Stimulated activated effector memory CD8-positive, alpha-beta T cell treated with anti-CD3 and anti-CD28 coated beads, Interleukin-12 subunit alpha, Interleukin-12 subunit beta, amount 100 ng/mL, for 72 hours (primary cell): ENCODE measurements at regions not wholly inside any gene's neighbourhood (a gene's known extent, or its start where the extent isn't known, plus 50 kb on each side); places are given as distances from the start of the nearest gene placed in this dataset.

ENCODE experiments used
- ATAC-seq: fragments of 150-1000 bp; cut with Tn5 transposase; 2 replicates; pipeline ENCODE4 v1.10.0; 2021
- DNase-seq, 2 donors: peaks; one replicate each; pipeline ENCODE4 v3.0.0; 2021 to 2022; ENCODE audit warnings: low spot score in 2 of 2
- H3K27ac Mint-ChIP-seq: one replicate; pipeline ENCODE4 v1.8.0; 2022; ENCODE audit warnings: mild to moderate bottlenecking, mixed read lengths
- H3K36me3 Mint-ChIP-seq: one replicate; pipeline ENCODE4 v1.8.0; 2022; ENCODE audit warnings: mild to moderate bottlenecking, mixed read lengths
- H3K4me1 Mint-ChIP-seq: one replicate; pipeline ENCODE4 v1.8.0; 2022; ENCODE audit warnings: mixed read lengths
- H3K4me3 Mint-ChIP-seq: one replicate; pipeline ENCODE4 v1.8.0; 2022; ENCODE audit warnings: mild to moderate bottlenecking, mixed read lengths
- H3K9me3 Mint-ChIP-seq: one replicate; pipeline ENCODE4 v1.8.0; 2022; ENCODE audit warnings: mixed read lengths

- no peaks in the 10 kb centered on the region for H3K36me3 Mint-ChIP-seq
Measured at GRCh38 chr6:56851541-56852259, 103.2 kb upstream of the BEND6 start.

GRCh38 chr6:56851074-56851473 is 103.8 kb upstream of the BEND6 start:
- H3K36me3 Mint-ChIP-seq, result no peaks in the 10 kb centered on the region
- H3K4me1 Mint-ChIP-seq, result peaks cover 18% of the 10 kb centered on the region
- H3K4me3 Mint-ChIP-seq, result peak overlapping the region; percentile 64
- no peaks in the 10 kb centered on the region for H3K9me3 Mint-ChIP-seq
- ATAC-seq (no peak), DNase-seq (no peak)
- peak overlapping the region; percentile 60 for H3K27ac Mint-ChIP-seq

More at GRCh38 chr6:56851541-56852259, 103.2 kb upstream of the BEND6 start:
- H3K27ac Mint-ChIP-seq, result peak overlapping the region; percentile 60
- peak overlapping the region; percentile 64 for H3K4me3 Mint-ChIP-seq
- DNase-seq (peak in 1 of 2 donors; percentile 52), ATAC-seq (peak; percentile 93)
- H3K4me1 Mint-ChIP-seq, result peaks cover 18% of the 10 kb centered on the region
- no peaks in the 10 kb centered on the region for H3K9me3 Mint-ChIP-seq

GRCh38 chr6:56850626-56851025 is 104.3 kb upstream of the BEND6 start:
- DNase-seq (no peak), ATAC-seq (no peak)
- H3K4me3 Mint-ChIP-seq, result no peak overlapping the region

GRCh38 chr6:56849896-56850295 is 105.0 kb upstream of the BEND6 start:
- DNase-seq (no peak), ATAC-seq (no peak)
- Mint-ChIP-seq H3K36me3 (no peaks in the 10 kb centered on the region), H3K9me3 (no peaks in the 10 kb centered on the region), H3K27ac (no peak overlapping the region), H3K4me1 (peaks cover 18% of the 10 kb centered on the region), H3K4me3 (no peak overlapping the region)

More at GRCh38 chr6:56850626-56851025, 104.3 kb upstream of the BEND6 start:
- no peak overlapping the region for H3K27ac Mint-ChIP-seq
- no peaks in the 10 kb centered on the region for H3K9me3 Mint-ChIP-seq
- H3K4me1 Mint-ChIP-seq, result peaks cover 18% of the 10 kb centered on the region
- H3K36me3 Mint-ChIP-seq, result no peaks in the 10 kb centered on the region

GRCh38 chr6:56848105-56848504 is 106.8 kb upstream of the BEND6 start:
- H3K27ac Mint-ChIP-seq, result no peak overlapping the region

GRCh38 chr6:56845032-56845431 is 109.9 kb upstream of the BEND6 start:
- Mint-ChIP-seq H3K9me3 (no peaks in the 10 kb centered on the region), H3K4me1 (peaks cover 4% of the 10 kb centered on the region), H3K4me3 (no peak overlapping the region), H3K36me3 (no peaks in the 10 kb centered on the region), H3K27ac (no peak overlapping the region)
- ATAC-seq (no peak), DNase-seq (no peak)

More at GRCh38 chr6:56848105-56848504, 106.8 kb upstream of the BEND6 start:
- no peaks in the 10 kb centered on the region for H3K9me3 Mint-ChIP-seq
- H3K36me3 Mint-ChIP-seq, result no peaks in the 10 kb centered on the region
- ATAC-seq (no peak), DNase-seq (no peak)
- H3K4me1 Mint-ChIP-seq, result peaks cover 18% of the 10 kb centered on the region
- H3K4me3 Mint-ChIP-seq, result no peak overlapping the region

GRCh38 chr6:56843476-56844349 is 111.2 kb upstream of the BEND6 start:
- DNase-seq (peak in 1 of 2 donors; percentile 57), ATAC-seq (peak; percentile 82)
- no peaks in the 10 kb centered on the region for H3K36me3 Mint-ChIP-seq
- H3K27ac Mint-ChIP-seq, result no peak overlapping the region
- no peaks in the 10 kb centered on the region for H3K9me3 Mint-ChIP-seq
- peaks cover 4% of the 10 kb centered on the region for H3K4me1 Mint-ChIP-seq
- H3K4me3 Mint-ChIP-seq, result peak overlapping the region; percentile 49

GRCh38 chr6:56842686-56843475 is 112.0 kb upstream of the BEND6 start:
- Mint-ChIP-seq H3K4me3 (peak overlapping the region; percentile 49), H3K9me3 (no peaks in the 10 kb centered on the region), H3K36me3 (no peaks in the 10 kb centered on the region), H3K27ac (no peak overlapping the region), H3K4me1 (peaks cover 4% of the 10 kb centered on the region)
- DNase-seq (no peak), ATAC-seq (peak; percentile 5)

GRCh38 chr6:56841751-56842150 is 113.2 kb upstream of the BEND6 start:
- H3K27ac Mint-ChIP-seq, result no peak overlapping the region

GRCh38 chr6:56841381-56841749 is 113.5 kb upstream of the BEND6 start:
- Mint-ChIP-seq H3K36me3 (no peaks in the 10 kb centered on the region), H3K4me3 (no peak overlapping the region), H3K27ac (no peak overlapping the region), H3K4me1 (peaks cover 4% of the 10 kb centered on the region), H3K9me3 (no peaks in the 10 kb centered on the region)
- DNase-seq (no peak), ATAC-seq (no peak)

More at GRCh38 chr6:56841751-56842150, 113.2 kb upstream of the BEND6 start:
- Mint-ChIP-seq H3K36me3 (no peaks in the 10 kb centered on the region), H3K9me3 (no peaks in the 10 kb centered on the region), H3K4me1 (peaks cover 4% of the 10 kb centered on the region), H3K4me3 (no peak overlapping the region)
- DNase-seq (no peak), ATAC-seq (no peak)

- peaks cover 4% of the 10 kb centered on the region for H3K4me1 Mint-ChIP-seq
- DNase-seq (no peak), ATAC-seq (no peak)
Measured at GRCh38 chr6:56840467-56841380, 114.2 kb upstream of the BEND6 start.

GRCh38 chr6:56839533-56840183 is 115.2 kb upstream of the BEND6 start:
- H3K36me3 Mint-ChIP-seq, result no peaks in the 10 kb centered on the region
- H3K4me1 Mint-ChIP-seq, result peaks cover 4% of the 10 kb centered on the region
- no peak overlapping the region for H3K27ac Mint-ChIP-seq
- ATAC-seq (no peak), DNase-seq (no peak)
- H3K9me3 Mint-ChIP-seq, result no peaks in the 10 kb centered on the region
- H3K4me3 Mint-ChIP-seq, result no peak overlapping the region

More at GRCh38 chr6:56840467-56841380, 114.2 kb upstream of the BEND6 start:
- Mint-ChIP-seq H3K9me3 (no peaks in the 10 kb centered on the region), H3K27ac (no peak overlapping the region), H3K36me3 (no peaks in the 10 kb centered on the region), H3K4me3 (no peak overlapping the region)

- H3K4me3 Mint-ChIP-seq, result no peak overlapping the region
- peaks cover 4% of the 10 kb centered on the region for H3K4me1 Mint-ChIP-seq
- H3K36me3 Mint-ChIP-seq, result no peaks in the 10 kb centered on the region
- H3K9me3 Mint-ChIP-seq, result no peaks in the 10 kb centered on the region
- DNase-seq (no peak), ATAC-seq (no peak)
- no peak overlapping the region for H3K27ac Mint-ChIP-seq
Measured at GRCh38 chr6:56838965-56839364, 115.9 kb upstream of the BEND6 start.

GRCh38 chr6:56838016-56838555 is 116.8 kb upstream of the BEND6 start:
- no peak for DNase-seq
- no peak for ATAC-seq
- Mint-ChIP-seq H3K36me3 (no peaks in the 10 kb centered on the region), H3K9me3 (no peaks in the 10 kb centered on the region), H3K4me3 (no peak overlapping the region), H3K27ac (no peak overlapping the region), H3K4me1 (peaks cover 4% of the 10 kb centered on the region)
